ENCODE measurements at regions not wholly inside any gene's neighbourhood (a gene's known extent, or its start where the extent isn't known, plus 50 kb on each side); places are given as distances from the start of the nearest gene placed in this dataset.

- TF ChIP-seq EZH2phosphoT487 (IDR thresholded peaks at IDR 0.05; ENCODE audit: borderline replicate concordance, low read depth, low read length) (no peak), CTCF (conservative IDR thresholded peaks at IDR 0.05; ENCODE audit: low read length) (no peak)
Measured at GRCh38 chr4:104826171-104826570, 320.5 kb upstream of the TET2 start.
